ENCODE measurements at regions not wholly inside any gene's neighbourhood (a gene's known extent, or its start where the extent isn't known, plus 50 kb on each side); places are given as distances from the start of the nearest gene placed in this dataset.
"Not testable (repeated sequence)": the region's sequence is repeated elsewhere in the genome, so short reads cannot be mapped to it uniquely, and the experiment has no call there.

DNA sequence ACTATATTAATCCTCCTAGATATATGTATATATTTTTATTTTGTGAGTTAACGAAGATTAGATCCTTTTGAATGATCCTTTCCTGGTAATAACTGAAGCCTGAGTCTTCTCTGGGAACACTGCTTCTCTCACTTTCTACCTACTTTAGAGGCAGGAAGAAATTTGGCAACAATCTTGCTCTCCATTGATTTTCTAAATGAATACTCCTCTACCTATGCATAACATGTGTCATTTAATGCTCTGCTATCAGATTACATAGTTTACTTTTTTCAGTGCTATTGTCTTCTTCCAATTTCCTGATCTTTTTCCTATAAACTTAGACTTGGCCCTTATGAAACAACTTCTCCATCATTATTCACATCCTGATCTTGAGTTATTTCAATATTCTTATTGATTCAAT is 60.4 kb upstream of the PDHA2 start:
- DNase-seq: no peak

DNA sequence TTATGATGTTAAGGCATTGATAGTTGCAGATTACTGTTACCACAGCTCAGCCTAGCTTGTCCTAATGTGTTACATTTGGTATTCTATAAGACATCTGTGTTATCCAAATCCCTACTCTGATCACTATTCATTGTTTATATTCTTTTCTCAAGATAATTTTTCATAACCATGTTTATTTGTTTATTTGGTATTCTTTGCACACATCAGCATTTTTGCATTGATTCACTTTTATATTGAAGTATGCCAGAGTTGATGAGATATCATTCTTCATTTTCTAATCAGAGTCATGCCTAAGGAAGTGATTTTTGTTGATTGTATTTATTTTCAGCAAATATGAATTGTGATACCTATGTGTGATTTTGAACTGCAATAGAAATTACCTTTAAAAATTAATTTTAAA is 61.2 kb upstream of the PDHA2 start:
- DNase-seq: no peak

DNA sequence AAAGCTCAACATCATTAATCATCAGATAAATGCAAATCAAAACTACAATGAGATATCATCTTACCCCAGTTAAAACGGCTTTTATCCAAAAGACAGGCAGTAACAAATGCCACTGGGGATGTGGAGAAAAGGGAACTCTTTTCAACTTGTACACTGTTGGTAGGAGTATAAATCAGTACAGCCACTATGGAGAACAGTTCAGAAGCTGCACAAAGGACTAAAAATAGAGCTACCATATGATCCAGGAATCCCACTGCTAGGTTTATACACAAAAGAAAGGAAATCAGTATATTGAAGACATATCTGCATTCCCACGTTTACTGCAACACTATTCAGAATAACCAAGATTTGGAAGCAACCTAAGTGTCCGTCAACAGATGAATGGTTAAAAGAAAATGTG is 69.3 kb upstream of the PDHA2 start:
- not testable (repeated sequence) for DNase-seq

DNA sequence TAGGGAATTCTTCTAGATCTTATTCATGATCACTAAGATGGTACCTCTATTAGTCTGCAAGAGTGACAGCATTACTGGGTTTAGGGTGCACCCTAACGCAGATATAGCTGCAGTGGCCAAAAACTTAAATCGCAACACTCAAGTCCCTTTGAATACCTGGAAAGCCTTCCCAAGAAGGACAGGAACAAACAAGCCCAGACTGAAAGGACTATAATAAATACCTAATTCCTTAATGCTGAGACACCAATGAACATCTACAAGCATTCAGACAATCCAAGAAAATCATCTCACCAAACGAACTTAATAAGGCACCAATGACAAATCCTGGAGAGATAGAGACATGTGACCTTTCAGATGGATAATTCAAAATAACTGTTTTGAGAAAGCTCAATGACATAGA is 74.9 kb upstream of the PDHA2 start:
- no peak for DNase-seq

DNA sequence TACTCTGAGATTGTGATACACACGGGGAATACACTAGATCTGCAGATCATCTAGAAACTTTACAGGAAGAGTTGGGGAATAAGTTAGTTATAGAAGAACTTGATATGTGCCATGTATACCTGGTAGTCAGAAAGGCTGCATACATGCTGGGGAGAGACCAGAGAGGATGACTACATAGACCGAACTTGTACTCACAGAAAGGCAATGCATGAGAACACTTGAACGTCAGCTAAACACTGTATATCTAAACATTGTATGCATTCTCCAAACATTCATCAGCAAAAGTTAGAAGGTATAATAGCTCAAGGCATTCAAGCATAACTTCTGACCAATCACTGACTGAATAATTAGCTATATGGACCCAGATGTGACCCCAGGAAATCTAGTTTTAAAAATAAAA is 78.0 kb upstream of the PDHA2 start:
- no peak for DNase-seq

DNA sequence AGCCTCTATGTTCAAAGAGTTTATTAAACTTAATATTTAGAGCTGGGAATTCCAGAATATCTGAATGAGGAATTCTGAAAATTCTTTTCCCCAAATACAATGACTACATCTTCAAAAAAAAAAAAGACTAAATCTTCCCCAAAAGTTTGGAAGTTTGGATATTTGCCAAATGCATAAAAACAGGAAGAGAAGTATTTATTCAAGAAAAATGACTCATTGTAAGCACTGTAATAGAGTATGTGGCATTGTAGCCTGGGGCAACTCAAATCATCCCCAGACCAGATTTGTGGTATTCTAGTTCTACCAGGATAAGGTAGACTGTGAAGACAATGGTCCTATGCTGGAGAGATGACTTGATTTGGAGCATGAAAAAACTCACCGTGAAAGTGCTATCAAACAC is 78.5 kb upstream of the PDHA2 start:
- no peak for DNase-seq

DNA sequence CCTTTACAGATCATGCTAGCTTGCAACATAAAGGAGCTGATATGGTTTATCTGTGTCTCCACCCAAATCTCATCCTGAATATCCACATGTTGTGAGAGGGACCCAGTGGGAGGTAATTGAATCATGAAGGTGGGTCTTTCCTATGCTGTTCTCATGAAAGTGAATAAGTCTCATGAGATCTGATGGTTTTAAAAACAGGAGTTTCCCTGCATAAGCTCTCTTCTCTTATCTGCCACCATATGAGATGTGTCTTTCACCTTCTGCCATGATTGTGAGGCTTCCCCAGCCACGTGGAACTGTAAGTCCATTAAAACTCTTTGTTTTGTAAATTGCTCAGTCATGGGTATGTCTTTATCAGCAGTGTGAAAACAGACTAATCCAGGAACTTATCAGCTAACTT is 79.2 kb upstream of the PDHA2 start:
- DNase-seq: not testable (repeated sequence)

DNA sequence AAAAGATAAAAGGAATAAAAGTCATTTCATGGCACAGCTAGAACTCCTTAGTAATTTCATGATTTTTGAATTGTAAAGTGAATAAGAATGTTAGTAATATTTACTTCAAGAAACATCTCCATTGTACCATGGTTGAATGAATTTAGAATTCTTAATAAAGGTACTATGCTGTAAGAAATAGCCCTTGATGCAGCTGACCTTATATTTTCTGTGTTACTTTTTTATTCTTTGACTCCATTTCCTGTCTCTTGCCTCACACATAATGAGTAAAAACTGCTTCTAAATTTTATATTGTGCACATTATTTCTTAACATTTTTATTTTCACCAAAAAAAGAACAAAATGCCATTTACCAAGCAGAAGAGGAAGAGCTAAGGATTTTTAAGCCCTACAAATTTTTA is 81.9 kb upstream of the PDHA2 start:
- no peak for DNase-seq

DNA sequence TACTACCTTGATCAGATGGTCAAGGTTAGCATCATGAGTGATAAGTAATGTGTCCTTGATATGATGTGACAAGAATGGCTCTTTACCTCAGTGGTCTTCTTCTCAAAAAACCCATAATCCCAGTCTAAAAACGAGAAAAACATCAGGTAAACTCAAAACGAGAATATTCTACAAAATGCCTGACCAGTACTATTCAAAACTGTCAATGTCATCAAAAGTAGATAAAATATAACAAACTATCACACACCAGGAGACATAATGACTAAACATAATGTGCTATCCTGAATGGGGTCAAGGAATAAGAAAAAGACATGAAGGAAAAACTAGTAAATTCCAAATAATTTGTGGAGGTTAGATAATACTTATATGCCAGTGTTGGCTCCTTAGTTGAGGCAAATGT is 85.2 kb upstream of the PDHA2 start:
- no peak for DNase-seq

DNA sequence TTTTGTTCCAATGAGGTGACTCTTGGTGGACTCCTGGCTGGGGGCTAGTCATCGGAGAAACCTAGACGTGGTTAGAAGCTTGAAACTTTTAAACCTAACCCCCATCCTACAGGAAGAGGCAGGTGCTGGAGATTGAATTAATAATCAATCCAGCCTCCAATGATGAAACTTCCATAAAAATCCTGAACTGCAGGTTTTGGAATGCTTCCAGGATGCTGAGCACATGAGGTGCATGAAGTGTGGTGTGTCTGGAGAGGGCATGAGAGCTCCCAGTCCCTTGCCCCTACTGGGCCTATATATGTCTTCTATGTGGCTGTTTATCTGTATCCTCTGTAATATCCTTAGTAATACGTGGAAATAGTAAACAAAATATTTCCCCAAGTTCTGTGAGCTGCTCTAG is 90.7 kb upstream of the PDHA2 start:
- DNase-seq: no peak

DNA sequence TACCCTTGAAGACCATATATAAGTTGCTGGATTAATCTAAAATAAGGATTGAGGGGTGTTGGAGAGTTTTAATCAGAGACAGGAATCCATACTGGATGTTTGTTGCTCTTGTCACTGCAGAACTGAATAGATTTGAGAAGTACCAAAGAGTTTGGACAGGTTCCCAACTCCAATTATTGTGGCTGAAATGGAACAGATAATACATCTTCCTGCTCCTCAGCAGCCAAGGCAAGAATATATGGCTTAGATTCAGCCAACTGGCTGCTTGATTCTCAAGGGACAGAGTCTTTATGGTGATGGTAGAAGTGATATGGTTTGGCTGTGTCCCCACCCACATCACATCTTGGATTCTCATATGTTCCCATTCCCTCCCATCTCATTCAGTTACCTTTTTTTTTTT is 97.0 kb upstream of the PDHA2 start:
- DNase-seq: peak; percentile 52

DNA sequence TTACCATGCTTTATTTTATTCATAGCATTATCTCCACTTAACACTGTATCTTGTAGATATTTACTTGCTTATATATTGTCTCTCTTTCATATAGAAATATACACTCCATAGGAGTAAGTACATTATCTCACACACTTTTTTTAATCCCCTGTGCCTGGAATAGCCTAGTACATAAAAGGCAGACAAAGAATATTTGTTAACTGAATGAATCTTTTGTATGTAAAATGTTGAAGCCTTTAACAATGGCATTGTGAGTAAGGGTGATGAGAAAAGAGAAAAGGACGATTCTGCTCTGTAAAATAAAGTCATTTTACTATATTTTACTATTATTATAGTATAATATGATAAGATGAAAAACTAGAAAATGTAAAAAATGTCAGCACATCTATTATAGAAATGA is 97.7 kb upstream of the PDHA2 start:
- DNase-seq: no peak

DNA sequence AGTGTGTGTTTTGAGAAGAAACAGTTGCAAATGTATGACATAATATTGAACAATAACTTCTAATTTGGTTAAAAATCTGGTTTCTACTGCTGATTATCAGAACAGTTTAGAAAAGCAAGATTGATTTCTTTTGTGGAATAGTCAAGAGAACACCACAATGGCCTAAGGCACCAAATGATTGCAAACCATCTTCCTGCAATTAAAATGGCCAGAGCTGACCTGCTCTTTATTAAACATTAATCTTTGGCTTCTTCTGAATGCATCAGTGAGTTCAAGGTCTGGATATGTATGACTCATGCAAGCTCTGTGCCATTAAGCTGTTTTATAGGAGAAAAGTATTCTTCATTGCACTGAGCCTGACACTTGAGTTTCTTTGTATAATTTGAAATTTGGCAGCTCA is 107.8 kb upstream of the PDHA2 start:
- peak; percentile 68 for DNase-seq

DNA sequence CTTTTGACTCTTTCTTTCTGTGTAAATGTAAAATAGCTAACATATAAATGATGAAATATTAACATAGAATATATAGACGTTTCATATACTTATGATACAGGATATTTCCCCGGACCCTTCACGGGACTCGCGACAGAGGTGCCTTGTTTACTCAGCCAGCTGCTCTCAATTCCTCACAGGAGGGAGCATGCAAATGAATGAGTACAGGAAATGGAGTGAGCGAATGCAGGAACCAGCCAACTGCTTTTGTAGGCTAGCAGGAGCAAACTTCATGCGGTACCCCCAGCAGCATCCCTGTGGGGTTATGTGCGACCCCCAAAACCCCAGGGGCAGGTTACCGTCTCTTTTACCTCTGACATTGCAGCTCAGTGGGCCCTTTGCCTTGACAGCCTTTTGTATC is 110.3 kb upstream of the PDHA2 start:
- no peak for DNase-seq

DNA sequence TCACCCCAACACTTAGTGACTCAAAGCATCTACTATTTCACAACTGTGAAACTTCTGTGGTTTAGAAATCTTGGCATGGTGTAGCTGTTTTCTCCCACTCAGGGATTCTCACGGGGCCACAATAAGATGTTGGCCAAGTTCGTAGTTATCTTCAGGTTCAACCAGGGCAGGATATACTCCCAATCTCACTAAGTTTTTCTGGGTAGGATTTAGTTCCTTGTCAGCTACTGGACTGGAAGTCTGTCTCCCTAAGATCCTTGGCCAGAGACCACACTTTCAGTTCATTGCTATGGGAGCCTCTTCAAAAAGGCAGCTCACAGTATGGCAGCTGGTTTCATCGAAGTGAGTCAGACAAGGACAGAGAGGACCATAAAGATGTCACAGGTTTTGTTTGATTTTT is 111.7 kb upstream of the PDHA2 start:
- no peak for DNase-seq

DNA sequence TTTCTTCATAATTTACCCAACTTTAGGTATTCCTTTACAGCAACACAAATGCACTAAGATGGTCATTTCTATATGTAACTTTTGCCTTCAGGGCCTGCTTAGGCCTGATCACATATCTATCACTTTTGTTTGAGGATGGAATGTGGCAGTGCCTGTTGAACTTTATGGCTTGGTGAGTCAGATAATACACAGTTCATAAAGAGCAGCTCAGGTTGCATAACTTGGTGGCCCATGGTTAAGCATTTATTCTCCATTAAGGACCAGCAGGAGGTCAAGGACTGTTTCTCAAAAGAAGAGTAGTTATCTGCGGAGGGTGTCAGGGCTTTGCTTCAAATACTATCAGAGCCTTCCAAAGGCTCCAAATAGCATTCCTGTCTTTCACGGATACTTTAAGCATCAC is 124.1 kb upstream of the PDHA2 start:
- DNase-seq: no peak

DNA sequence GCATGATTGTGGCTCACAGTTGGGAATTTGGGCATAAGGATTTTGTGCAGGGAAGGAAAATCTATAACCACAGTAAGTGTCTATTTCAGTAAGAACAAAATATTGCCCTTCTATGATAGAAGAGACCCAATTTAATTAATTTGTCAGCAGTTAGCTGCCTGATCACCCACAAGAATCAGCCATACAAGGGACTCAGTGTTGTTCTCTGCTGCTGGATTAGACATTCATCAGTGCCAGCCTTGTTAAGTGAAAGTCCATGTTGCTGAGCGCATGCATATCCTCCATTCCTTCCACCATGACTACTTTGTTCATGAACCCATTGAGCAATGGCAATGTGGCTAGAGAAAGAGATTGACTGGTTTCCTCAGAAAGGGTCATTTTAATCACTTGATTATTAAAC is 125.3 kb upstream of the PDHA2 start:
- DNase-seq: no peak

DNA sequence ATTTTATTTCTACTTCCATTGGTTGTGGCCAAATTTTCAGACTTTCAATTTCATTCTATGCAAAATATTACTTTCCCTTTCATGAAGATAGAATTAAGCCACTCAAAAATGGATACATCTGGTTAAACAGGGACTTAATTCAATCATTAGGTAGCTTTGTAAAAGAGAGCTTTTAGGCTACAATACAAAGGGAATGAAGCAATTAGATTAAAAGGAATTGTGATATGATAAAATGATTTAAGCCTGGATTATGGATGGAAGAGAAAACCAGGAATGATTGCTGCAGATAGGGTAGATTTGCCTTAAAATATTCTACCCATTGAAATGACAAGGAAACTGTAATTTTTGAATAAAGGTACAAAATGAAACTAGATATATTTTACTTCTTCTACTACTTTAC is 134.6 kb upstream of the PDHA2 start:
- no peak for DNase-seq

DNA sequence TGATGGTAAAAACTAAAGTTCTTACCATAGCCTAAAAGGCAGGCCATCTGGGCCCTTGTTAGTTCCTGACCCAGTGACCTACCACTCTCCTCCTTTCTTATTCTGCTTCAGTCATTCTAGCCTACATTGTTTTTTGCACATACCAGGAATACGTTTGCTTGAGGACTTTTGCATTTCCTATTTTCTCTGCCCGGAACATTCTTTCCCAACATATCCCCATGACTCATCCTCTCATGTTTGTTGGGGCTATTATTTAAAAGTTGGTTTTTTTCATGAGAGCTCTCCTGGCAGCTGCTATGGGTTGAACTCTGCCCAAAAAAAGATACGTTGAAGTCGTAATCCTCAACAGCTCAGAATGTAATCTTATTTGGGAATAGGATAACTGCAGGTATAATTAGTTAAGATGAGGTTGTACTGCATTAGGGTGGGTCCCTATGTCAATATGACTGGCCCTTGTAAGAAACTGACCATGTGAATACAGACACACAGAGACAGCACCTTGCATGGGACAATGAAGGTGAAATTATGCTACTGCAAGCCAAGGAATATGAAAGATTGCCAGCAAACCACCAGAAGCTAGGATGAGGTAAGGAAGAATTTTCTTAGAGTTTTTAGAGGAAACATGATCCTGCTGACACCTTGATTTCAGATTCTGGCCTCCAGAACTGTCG is 138.3 kb upstream of the PDHA2 start:
- DNase-seq: peak; percentile 8

DNA sequence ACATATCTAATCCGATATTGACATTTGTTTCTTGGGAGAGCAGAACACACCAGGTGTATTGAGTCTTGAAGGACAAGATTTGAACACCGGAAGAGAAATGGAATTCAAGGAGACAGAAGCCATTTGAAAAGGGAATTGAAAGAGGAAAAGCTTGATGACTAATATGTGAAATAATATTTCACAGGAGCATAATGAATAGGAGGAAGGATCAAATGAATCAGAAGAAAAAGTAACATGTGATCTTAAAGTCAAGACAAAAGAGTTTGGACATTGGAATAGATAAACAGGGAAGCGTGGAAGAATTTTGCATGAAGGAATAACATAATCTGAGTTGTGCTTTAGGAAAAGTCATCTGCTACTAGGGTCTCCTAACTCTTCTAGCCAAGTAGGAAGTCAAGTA is 145.5 kb upstream of the PDHA2 start:
- no peak for DNase-seq

DNA sequence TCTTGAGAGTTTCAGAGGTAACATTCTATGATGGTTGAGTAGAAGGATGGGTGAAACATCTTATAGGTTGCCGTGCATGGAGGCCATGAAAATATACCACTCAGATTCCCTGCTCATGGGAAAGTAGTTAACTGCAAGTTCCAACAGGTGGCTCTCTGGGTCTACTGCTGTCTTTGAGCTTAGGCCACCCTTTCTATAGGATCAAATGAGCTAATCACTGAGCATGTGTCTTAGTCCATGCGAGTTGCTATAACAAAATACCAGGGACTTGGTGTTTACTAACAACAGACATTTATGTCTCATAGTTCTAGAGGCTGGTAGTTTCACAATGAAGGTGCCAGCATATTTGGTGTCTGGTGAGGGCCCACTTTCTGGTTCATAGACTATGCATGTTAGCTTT is 144.8 kb upstream of the UNC5C start:
- peak; percentile 2 for DNase-seq

DNA sequence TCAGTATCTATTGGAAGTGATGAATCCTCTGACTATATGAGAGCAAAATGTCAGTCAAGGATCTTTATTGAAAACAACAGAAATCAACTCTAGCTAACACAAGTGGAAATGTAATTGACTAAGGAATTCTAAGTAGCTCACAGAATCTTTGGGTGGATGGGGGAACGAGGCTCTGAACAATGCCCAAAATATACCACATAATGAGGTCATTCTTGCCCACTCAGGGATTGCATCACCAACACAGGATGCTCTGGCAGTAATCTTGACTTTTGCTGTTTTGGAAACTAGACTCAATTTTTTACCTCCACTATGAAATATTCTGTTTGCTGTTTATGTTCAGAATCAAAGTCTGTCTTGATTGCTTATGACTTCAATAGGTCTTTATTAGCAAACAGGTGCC is 127.4 kb upstream of the UNC5C start:
- DNase-seq: no peak

DNA sequence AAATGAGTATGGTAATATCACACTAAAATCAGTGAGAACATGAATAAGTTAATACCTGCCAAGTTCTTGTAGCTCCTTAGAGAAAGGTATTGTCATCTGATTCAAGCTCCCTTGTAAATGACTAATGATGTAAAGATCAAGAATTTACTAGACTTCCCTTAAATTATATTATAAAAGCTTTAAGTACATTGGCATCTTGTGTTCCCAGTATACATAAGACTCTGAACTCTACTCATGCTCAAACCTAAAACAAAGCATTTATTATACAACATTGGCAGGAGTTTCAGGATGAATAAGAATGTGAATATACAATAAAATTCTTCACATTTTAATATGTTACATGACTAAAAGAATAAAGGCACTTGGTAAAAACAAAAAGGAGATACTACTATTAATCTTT is 126.8 kb upstream of the UNC5C start:
- DNase-seq: no peak

DNA sequence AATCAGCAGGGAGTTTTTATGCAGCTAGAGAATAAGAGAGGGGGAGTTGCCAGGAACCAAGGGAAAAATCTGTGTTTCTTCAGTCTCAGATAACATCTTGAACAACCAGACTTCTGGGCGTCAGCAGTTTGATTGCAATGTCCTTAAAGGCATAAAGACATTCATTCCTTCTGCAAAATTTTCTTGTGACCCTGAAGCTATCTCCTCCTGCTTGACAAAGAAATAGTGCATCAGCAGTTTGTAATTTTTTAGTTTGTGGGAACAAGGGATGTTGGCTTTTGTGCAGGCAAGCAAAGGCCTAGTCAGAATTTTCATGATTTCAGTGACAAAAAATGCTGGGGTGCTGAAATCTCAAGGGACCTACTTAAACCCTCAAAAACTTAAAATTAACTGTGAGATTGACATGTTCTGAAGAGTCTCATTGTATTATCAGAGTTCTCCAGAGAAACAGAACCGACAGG is 125.8 kb upstream of the UNC5C start:
- DNase-seq: no peak

DNA sequence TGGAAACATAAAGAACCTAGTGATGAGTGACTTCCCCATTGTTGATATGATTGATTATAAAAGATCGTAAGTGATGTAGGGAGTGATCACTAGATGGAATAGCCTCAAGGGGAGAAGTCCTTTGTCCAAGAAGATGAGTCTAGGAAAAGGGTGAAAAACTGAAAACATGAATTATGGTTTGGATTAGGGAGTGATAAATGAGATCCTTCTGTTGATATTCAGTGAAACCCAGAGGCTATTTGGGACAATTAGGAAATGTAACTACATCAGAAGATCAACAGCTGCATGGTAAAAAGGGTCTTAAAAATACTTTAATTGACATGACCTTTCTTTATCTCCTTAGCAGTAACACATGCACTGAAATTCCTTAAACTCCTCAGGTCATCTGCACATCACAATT is 124.0 kb upstream of the UNC5C start:
- no peak for DNase-seq

DNA sequence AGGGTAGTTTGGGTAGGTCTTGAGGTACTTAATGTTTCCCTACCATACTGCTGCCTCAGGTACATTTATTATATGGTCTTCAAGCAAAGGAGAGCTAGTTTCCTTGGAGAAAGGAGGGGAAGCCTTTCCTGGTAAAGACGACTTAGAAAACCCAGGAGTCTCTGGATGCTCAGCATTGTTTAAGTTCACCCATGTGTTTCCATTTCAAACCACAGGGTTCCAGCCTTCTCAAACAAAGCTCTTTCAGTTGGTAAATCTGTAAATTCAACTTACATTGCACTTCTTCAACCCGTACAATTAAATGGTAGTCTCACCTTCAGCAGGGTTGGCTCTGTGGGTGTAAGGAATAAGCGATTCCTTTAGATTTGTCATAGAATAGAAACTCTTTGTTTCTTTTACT is 111.9 kb upstream of the UNC5C start:
- DNase-seq: no peak
